ENCODE measurements at regions not wholly inside any gene's neighbourhood (a gene's known extent, or its start where the extent isn't known, plus 50 kb on each side); places are given as distances from the start of the nearest gene placed in this dataset.
A peak's percentile ranks its signal among the peaks of the same experiment; 100 is the strongest.

GRCh38 chr7:115368998-115369397 is 447.1 kb downstream of the MDFIC start:
- TF ChIP-seq CTCF (IDR thresholded peaks at IDR 0.05; ENCODE audit: low read depth, low read length) = no peak
- no peak overlapping the region for H3K4me3 ChIP-seq (replicated peaks in 1 of 2; ENCODE audit: low read depth in 2 of 2, low read length in 2 of 2)
- DNase-seq (ENCODE audit: low read depth in 2 of 2) = no peak

DNA sequence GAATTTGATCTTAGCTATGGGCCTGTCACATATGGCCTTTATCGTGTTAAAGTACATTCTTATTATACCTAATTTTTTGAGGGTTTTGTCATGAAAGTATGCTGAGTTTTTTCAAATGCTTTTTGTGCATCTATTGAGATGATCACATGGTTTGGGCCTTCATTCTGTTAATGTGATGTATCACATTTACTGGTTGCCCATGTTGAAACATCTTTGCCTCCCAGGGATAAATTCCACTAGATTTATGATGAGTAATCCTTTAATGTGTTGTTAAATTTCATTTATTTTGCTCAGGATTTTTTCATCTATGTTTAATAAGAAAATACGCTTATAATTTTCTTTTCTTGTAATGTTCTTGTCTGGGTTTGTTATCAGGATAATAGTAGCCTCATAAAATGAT is 442.0 kb downstream of the MDFIC start:
- no peak overlapping the region for H3K4me3 ChIP-seq (replicated peaks in 1 of 2; ENCODE audit: low read depth in 2 of 2, low read length in 2 of 2)
- no peak for DNase-seq (ENCODE audit: low read depth in 2 of 2)
- TF ChIP-seq CTCF (IDR thresholded peaks at IDR 0.05; ENCODE audit: low read depth, low read length) = no peak

DNA sequence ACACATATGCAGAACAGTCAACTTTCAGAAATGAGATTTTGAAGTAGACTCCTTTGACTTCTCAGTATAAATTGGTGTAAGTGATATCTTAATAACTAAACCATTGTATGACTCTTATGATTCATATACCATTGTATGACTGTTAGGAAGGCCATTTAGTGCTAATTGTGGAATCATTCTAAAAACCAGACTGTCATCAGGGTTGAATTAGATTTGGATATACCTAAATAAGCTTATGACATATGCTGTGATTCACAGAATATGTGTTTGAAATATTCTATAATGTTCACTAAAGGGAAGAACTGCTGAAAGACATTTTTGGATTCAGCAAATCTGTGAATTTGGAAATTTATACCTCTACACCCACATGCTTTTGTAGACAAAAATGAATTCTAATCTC is 438.1 kb downstream of the MDFIC start:
- no peak for DNase-seq (ENCODE audit: low read depth in 2 of 2)
- TF ChIP-seq CTCF (IDR thresholded peaks at IDR 0.05; ENCODE audit: low read depth, low read length) = no peak
- H3K4me3 ChIP-seq (replicated peaks in 1 of 2; ENCODE audit: low read depth in 2 of 2, low read length in 2 of 2) = no peak overlapping the region

- DNase-seq (ENCODE audit: low read depth in 2 of 2) = no peak
- no peak overlapping the region for H3K4me3 ChIP-seq (replicated peaks in 1 of 2; ENCODE audit: low read depth in 2 of 2, low read length in 2 of 2)
- TF ChIP-seq CTCF (IDR thresholded peaks at IDR 0.05; ENCODE audit: low read depth, low read length) = no peak
Observed at GRCh38 chr7:115359119-115359518, 437.2 kb downstream of the MDFIC start.

- no peak for TF ChIP-seq CTCF (IDR thresholded peaks at IDR 0.05; ENCODE audit: low read depth, low read length)
- H3K4me3 ChIP-seq (replicated peaks in 1 of 2; ENCODE audit: low read depth in 2 of 2, low read length in 2 of 2) = no peak overlapping the region
- no peak for DNase-seq (ENCODE audit: low read depth in 2 of 2)
Observed at GRCh38 chr7:115357703-115357999, 435.8 kb downstream of the MDFIC start.

GRCh38 chr7:115356999-115357702 is 435.3 kb downstream of the MDFIC start:
- no peak overlapping the region for H3K4me3 ChIP-seq (replicated peaks in 1 of 2; ENCODE audit: low read depth in 2 of 2, low read length in 2 of 2)
- no peak for TF ChIP-seq CTCF (IDR thresholded peaks at IDR 0.05; ENCODE audit: low read depth, low read length)
- peak; percentile 4 to 22 for DNase-seq (ENCODE audit: low read depth in 2 of 2)

GRCh38 chr7:115356139-115356746 is 434.3 kb downstream of the MDFIC start:
- DNase-seq (ENCODE audit: low read depth in 2 of 2) = peak; percentile 40 to 53
- TF ChIP-seq CTCF (IDR thresholded peaks at IDR 0.05; ENCODE audit: low read depth, low read length) = peak; percentile 55
- H3K4me3 ChIP-seq (replicated peaks in 1 of 2; ENCODE audit: low read depth in 2 of 2, low read length in 2 of 2) = no peak overlapping the region
